ENCODE measurements at regions not wholly inside any gene's neighbourhood (a gene's known extent, or its start where the extent isn't known, plus 50 kb on each side); places are given as distances from the start of the nearest gene placed in this dataset.

- TF ChIP-seq, protein P1, sequence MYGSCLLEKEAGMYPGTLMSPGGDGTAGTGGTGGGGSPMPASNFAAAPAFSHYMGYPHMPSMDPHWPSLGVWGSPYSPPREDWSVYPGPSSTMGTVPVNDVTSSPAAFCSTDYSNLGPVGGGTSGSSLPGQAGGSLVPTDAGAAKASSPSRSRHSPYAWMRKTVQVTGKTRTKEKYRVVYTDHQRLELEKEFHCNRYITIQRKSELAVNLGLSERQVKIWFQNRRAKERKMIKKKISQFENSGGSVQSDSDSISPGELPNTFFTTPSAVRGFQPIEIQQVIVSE (CRISPR knock-in tag; IDR thresholded peaks at IDR 0.05; ENCODE audit: borderline replicate concordance) = no peak
- TF ChIP-seq JAZF1 (CRISPR knock-in tag; IDR thresholded peaks at IDR 0.05) = no peak
- TF ChIP-seq ZNF263 (CRISPR knock-in tag; IDR thresholded peaks at IDR 0.05; ENCODE audit: low read depth) = no peak
- no peak for TF ChIP-seq SP1 (CRISPR knock-in tag; conservative IDR thresholded peaks at IDR 0.05)
- no peak for TF ChIP-seq PRRX2 (CRISPR knock-in tag; IDR thresholded peaks at IDR 0.05)
- Mint-ChIP-seq H3K27ac (no peak overlapping the region), H3K36me3 (peaks cover 4% of the 10 kb centered on the region; the same call in 1 of the 2 replicates), H3K4me3 (no peak overlapping the region), H3K4me1 (peaks cover 17% of the 10 kb centered on the region), H3K27me3 (ENCODE audit: low read depth) (peaks cover 4% of the 10 kb centered on the region), H3K9me3 (peaks cover 12% of the 10 kb centered on the region)
- CTCF ChIA-PET = interaction anchor here (0.7 to 1.0 kb wide), 3 partner anchors 13 to 413 kb away, joined by 3 read pairs; no protein-coding TSS in a partner anchor
- POLR2A ChIA-PET = no interaction called here
- DNase-seq (ENCODE audit: low spot score) (no peak), ATAC-seq (peak; percentile 70; the same call in 1 of the 2 replicates)
These were observed 247.9 kb upstream of the POF1B start for GRCh38 chrX:85627363-85627762.

- H3K4me3 Mint-ChIP-seq = no peak overlapping the region
- POLR2A ChIA-PET = no interaction called here
- H3K9me3 Mint-ChIP-seq = peaks cover 19% of the 10 kb centered on the region
- ATAC-seq = no peak
- no peaks in the 10 kb centered on the region for H3K27me3 Mint-ChIP-seq (ENCODE audit: low read depth)
- CTCF ChIA-PET = no interaction called here
- H3K27ac Mint-ChIP-seq = no peak overlapping the region
- H3K4me1 Mint-ChIP-seq = peaks cover 18% of the 10 kb centered on the region
- H3K36me3 Mint-ChIP-seq = no peaks in the 10 kb centered on the region
- TF ChIP-seq NFE2L1 (CRISPR knock-in tag; IDR thresholded peaks at IDR 0.05) (no peak), USF1 (CRISPR knock-in tag; IDR thresholded peaks at IDR 0.05) (no peak), TP53 (CRISPR knock-in tag; IDR thresholded peaks at IDR 0.05) (no peak), NR1H2 (CRISPR knock-in tag; IDR thresholded peaks at IDR 0.05) (no peak), NFATC4 (CRISPR knock-in tag; IDR thresholded peaks at IDR 0.05) (no peak)
- TF ChIP-seq, protein P2, sequence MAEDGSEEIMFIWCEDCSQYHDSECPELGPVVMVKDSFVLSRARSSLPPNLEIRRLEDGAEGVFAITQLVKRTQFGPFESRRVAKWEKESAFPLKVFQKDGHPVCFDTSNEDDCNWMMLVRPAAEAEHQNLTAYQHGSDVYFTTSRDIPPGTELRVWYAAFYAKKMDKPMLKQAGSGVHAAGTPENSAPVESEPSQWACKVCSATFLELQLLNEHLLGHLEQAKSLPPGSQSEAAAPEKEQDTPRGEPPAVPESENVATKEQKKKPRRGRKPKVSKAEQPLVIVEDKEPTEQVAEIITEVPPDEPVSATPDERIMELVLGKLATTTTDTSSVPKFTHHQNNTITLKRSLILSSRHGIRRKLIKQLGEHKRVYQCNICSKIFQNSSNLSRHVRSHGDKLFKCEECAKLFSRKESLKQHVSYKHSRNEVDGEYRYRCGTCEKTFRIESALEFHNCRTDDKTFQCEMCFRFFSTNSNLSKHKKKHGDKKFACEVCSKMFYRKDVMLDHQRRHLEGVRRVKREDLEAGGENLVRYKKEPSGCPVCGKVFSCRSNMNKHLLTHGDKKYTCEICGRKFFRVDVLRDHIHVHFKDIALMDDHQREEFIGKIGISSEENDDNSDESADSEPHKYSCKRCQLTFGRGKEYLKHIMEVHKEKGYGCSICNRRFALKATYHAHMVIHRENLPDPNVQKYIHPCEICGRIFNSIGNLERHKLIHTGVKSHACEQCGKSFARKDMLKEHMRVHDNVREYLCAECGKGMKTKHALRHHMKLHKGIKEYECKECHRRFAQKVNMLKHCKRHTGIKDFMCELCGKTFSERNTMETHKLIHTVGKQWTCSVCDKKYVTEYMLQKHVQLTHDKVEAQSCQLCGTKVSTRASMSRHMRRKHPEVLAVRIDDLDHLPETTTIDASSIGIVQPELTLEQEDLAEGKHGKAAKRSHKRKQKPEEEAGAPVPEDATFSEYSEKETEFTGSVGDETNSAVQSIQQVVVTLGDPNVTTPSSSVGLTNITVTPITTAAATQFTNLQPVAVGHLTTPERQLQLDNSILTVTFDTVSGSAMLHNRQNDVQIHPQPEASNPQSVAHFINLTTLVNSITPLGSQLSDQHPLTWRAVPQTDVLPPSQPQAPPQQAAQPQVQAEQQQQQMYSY (CRISPR knock-in tag; IDR thresholded peaks at IDR 0.05) = no peak
- DNase-seq (ENCODE audit: low spot score) = no peak
These were observed 243.2 kb upstream of the POF1B start for GRCh38 chrX:85622635-85623034.

DNA sequence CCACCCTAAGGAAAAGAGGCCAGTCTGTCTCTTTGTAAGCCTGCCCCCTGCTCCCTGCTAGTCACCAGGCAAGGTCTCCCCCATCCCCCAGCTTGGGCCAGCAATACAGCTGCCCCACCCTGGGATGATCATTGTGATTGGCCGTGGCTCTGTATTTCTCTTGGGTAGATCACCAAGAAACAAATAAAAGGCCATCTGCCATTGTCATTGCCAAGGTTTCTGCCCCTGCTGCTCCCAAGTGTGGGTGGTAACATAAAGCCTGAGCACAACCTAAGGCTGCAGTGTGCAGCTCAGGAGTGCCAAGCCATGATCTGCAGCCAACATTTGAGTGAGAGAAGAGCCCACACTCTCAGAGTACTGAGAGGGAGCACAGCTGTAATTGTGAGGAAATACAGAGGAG is 241.0 kb upstream of the POF1B start:
- ChIA-PET CTCF (no interaction called here), POLR2A (no interaction called here)
- Mint-ChIP-seq H3K4me1 (peaks cover 22% of the 10 kb centered on the region), H3K36me3 (no peaks in the 10 kb centered on the region), H3K27me3 (ENCODE audit: low read depth) (no peaks in the 10 kb centered on the region), H3K27ac (no peak overlapping the region; the same call in 1 of the 2 replicates), H3K9me3 (peaks cover 17% of the 10 kb centered on the region), H3K4me3 (no peak overlapping the region)
- ATAC-seq = peak; percentile 52
- no peak for DNase-seq (ENCODE audit: low spot score)
- TF ChIP-seq ERG (CRISPR knock-in tag; IDR thresholded peaks at IDR 0.05) = no peak
- no peak for TF ChIP-seq GRHL2 (CRISPR knock-in tag; IDR thresholded peaks at IDR 0.05; ENCODE audit: insufficient replicate concordance, severe bottlenecking)
- TF ChIP-seq NR3C1 (CRISPR knock-in tag; conservative IDR thresholded peaks at IDR 0.05; ENCODE audit: low read depth) = no peak
- TF ChIP-seq ZNF138 (CRISPR knock-in tag; conservative IDR thresholded peaks at IDR 0.05) = no peak
- TF ChIP-seq CBFB (CRISPR knock-in tag; IDR thresholded peaks at IDR 0.05; ENCODE audit: low read depth) = no peak
- no peak for TF ChIP-seq ZNF425 (CRISPR knock-in tag; conservative IDR thresholded peaks at IDR 0.05)
- TF ChIP-seq ATF1 (CRISPR knock-in tag; IDR thresholded peaks at IDR 0.05) = no peak
- TF ChIP-seq MXD4 (CRISPR knock-in tag; IDR thresholded peaks at IDR 0.05; ENCODE audit: borderline replicate concordance) = no peak
- no peak for TF ChIP-seq USF1 (CRISPR knock-in tag; IDR thresholded peaks at IDR 0.05)
- TF ChIP-seq TEAD1 (CRISPR knock-in tag; IDR thresholded peaks at IDR 0.05) = no peak
- no peak for TF ChIP-seq FOXP4 (CRISPR knock-in tag; IDR thresholded peaks at IDR 0.05)

Measured in WTC11 (cell line).